ENCODE measurements at regions not wholly inside any gene's neighbourhood (a gene's known extent, or its start where the extent isn't known, plus 50 kb on each side); places are given as distances from the start of the nearest gene placed in this dataset.

- no peak for TF ChIP-seq CTCF (IDR thresholded peaks at IDR 0.05; ENCODE audit: insufficient read depth, low read length, severe bottlenecking)
- Histone ChIP-seq H3K27me3 (ENCODE audit: control insufficient read depth, insufficient read depth, low read length) (no peaks in the 10 kb centered on the region), H3K36me3 (ENCODE audit: control insufficient read depth, insufficient read depth, low read length) (no peaks in the 10 kb centered on the region), H3K4me3 (ENCODE audit: low read depth, low read length) (no peak overlapping the region)
- DNase-seq (ENCODE audit: low read depth) (no peak), FAIRE-seq (no peak)
Measured at GRCh38 chr14:39576258-39576657, 144.0 kb upstream of the FBXO33 start.

- no peak for DNase-seq (ENCODE audit: low read depth)
- Histone ChIP-seq H3K4me3 (ENCODE audit: low read depth, low read length) (no peak overlapping the region), H3K27me3 (ENCODE audit: control insufficient read depth, insufficient read depth, low read length) (no peaks in the 10 kb centered on the region), H3K36me3 (ENCODE audit: control insufficient read depth, insufficient read depth, low read length) (no peaks in the 10 kb centered on the region)
- peak; percentile 13 for FAIRE-seq
- TF ChIP-seq CTCF (IDR thresholded peaks at IDR 0.05; ENCODE audit: insufficient read depth, low read length, severe bottlenecking): no peak
Measured at GRCh38 chr14:39568809-39569538, 136.7 kb upstream of the FBXO33 start.

GRCh38 chr14:39566795-39567194 is 134.6 kb upstream of the FBXO33 start:
- no peak for FAIRE-seq
- DNase-seq (ENCODE audit: low read depth): no peak

GRCh38 chr14:39563361-39563760 is 131.1 kb upstream of the FBXO33 start:
- no peak for DNase-seq (ENCODE audit: low read depth)
- no peaks in the 10 kb centered on the region for H3K36me3 ChIP-seq (ENCODE audit: control insufficient read depth, insufficient read depth, low read length)
- no peaks in the 10 kb centered on the region for H3K27me3 ChIP-seq (ENCODE audit: control insufficient read depth, insufficient read depth, low read length)
- no peak overlapping the region for H3K4me3 ChIP-seq (ENCODE audit: low read depth, low read length)
- TF ChIP-seq CTCF (IDR thresholded peaks at IDR 0.05; ENCODE audit: insufficient read depth, low read length, severe bottlenecking): no peak
- FAIRE-seq: no peak

More at GRCh38 chr14:39566795-39567194, 134.6 kb upstream of the FBXO33 start:
- no peak for TF ChIP-seq CTCF (IDR thresholded peaks at IDR 0.05; ENCODE audit: insufficient read depth, low read length, severe bottlenecking)
- Histone ChIP-seq H3K4me3 (ENCODE audit: low read depth, low read length) (no peak overlapping the region), H3K36me3 (ENCODE audit: control insufficient read depth, insufficient read depth, low read length) (no peaks in the 10 kb centered on the region), H3K27me3 (ENCODE audit: control insufficient read depth, insufficient read depth, low read length) (no peaks in the 10 kb centered on the region)

GRCh38 chr14:39562175-39562574 is 129.9 kb upstream of the FBXO33 start:
- no peak overlapping the region for H3K4me3 ChIP-seq (ENCODE audit: low read depth, low read length)
- FAIRE-seq: no peak
- DNase-seq (ENCODE audit: low read depth): no peak
- no peaks in the 10 kb centered on the region for H3K27me3 ChIP-seq (ENCODE audit: control insufficient read depth, insufficient read depth, low read length)
- TF ChIP-seq CTCF (IDR thresholded peaks at IDR 0.05; ENCODE audit: insufficient read depth, low read length, severe bottlenecking): no peak
- no peaks in the 10 kb centered on the region for H3K36me3 ChIP-seq (ENCODE audit: control insufficient read depth, insufficient read depth, low read length)

- FAIRE-seq: no peak
Measured at GRCh38 chr14:39558525-39558924, 126.3 kb upstream of the FBXO33 start.

More at GRCh38 chr14:39558525-39558924, 126.3 kb upstream of the FBXO33 start:
- H3K27me3 ChIP-seq (ENCODE audit: control insufficient read depth, insufficient read depth, low read length): no peaks in the 10 kb centered on the region
- no peak for DNase-seq (ENCODE audit: low read depth)
- no peak for TF ChIP-seq CTCF (IDR thresholded peaks at IDR 0.05; ENCODE audit: insufficient read depth, low read length, severe bottlenecking)
- H3K4me3 ChIP-seq (ENCODE audit: low read depth, low read length): no peak overlapping the region
- H3K36me3 ChIP-seq (ENCODE audit: control insufficient read depth, insufficient read depth, low read length): no peaks in the 10 kb centered on the region

Measured in bronchial epithelial cell (primary cell).